NCI-H1930 (cell line): ENCODE measurements at regions not wholly inside any gene's neighbourhood (a gene's known extent, or its start where the extent isn't known, plus 50 kb on each side); places are given as distances from the start of the nearest gene placed in this dataset.

ENCODE experiments used
- DNase-seq, 2 experiments: peaks; one replicate each; lab custom pipeline; 2025; lab: John Stamatoyannopoulos, UW

- no peak for DNase-seq
Observed at GRCh38 chr6:23584134-23584763, 541.8 kb upstream of the NRSN1 start.

GRCh38 chr6:23587582-23587981 lies 538.4 kb upstream of the NRSN1 start:
- no peak for DNase-seq

GRCh38 chr6:23589811-23590210 lies 536.2 kb upstream of the NRSN1 start:
- DNase-seq: no peak

- DNase-seq: no peak
Observed at GRCh38 chr6:23590498-23591126, 535.4 kb upstream of the NRSN1 start.

- DNase-seq: no peak
Observed at GRCh38 chr6:23591761-23592160, 534.3 kb upstream of the NRSN1 start.

GRCh38 chr6:23600118-23600517 lies 525.9 kb upstream of the NRSN1 start:
- no peak for DNase-seq

- no peak for DNase-seq
Observed at GRCh38 chr6:23601811-23602345, 524.1 kb upstream of the NRSN1 start.

GRCh38 chr6:23608931-23609435 lies 517.0 kb upstream of the NRSN1 start:
- no peak for DNase-seq

GRCh38 chr6:23611776-23612381 lies 514.1 kb upstream of the NRSN1 start:
- no peak for DNase-seq

- DNase-seq: no peak
Observed at GRCh38 chr6:23618366-23618765, 507.6 kb upstream of the NRSN1 start.

GRCh38 chr6:23620911-23621401 lies 505.1 kb upstream of the NRSN1 start:
- no peak for DNase-seq

GRCh38 chr6:23630726-23631635 lies 495.0 kb upstream of the NRSN1 start:
- peak; percentile 45 to 56 for DNase-seq

GRCh38 chr6:23633996-23634395 lies 492.0 kb upstream of the NRSN1 start:
- DNase-seq: peak; percentile 94 to 96

- DNase-seq: no peak
Observed at GRCh38 chr6:23635150-23635549, 490.9 kb upstream of the NRSN1 start.

GRCh38 chr6:23637296-23637695 lies 488.7 kb upstream of the NRSN1 start:
- DNase-seq: no peak

GRCh38 chr6:23642849-23643248 lies 483.2 kb upstream of the NRSN1 start:
- DNase-seq: peak in 1 of 2 experiments; percentile 53

GRCh38 chr6:23647045-23647444 lies 479.0 kb upstream of the NRSN1 start:
- DNase-seq: peak in 1 of 2 experiments; percentile 30

GRCh38 chr6:23650676-23651075 lies 475.3 kb upstream of the NRSN1 start:
- no peak for DNase-seq

GRCh38 chr6:23654745-23655144 lies 471.3 kb upstream of the NRSN1 start:
- DNase-seq: no peak

GRCh38 chr6:23655525-23655924 lies 470.5 kb upstream of the NRSN1 start:
- DNase-seq: peak in 1 of 2 experiments; percentile 27
